H1 (cell line): ENCODE measurements at regions not wholly inside any gene's neighbourhood (a gene's known extent, or its start where the extent isn't known, plus 50 kb on each side); places are given as distances from the start of the nearest gene placed in this dataset.

ENCODE experiments used
- CTCF ChIA-PET: fragments of 300-600 bp; sonication (Branson Sonifier 250); formaldehyde crosslinking; loops from one replicate; lab custom pipeline; 2021; ENCODE audit not compliant: partially characterized antibody; lab: Charles Lee
- POLR2A ChIA-PET: fragments of 300-600 bp; sonication (Branson Sonifier 250); formaldehyde crosslinking; loops from one replicate; lab custom pipeline; 2021; ENCODE audit warnings: inconsistent platforms; ENCODE audit not compliant: partially characterized antibody; lab: Charles Lee
- DNase-seq, 2 experiments: peaks; one replicate each; pipeline versions ENCODE4 v3.0.0 to v3.0.0-alpha.2; 2010 to 2022; ENCODE audit warnings: low spot score in 2 of 2, low read depth in 1 of 2, mixed read lengths in 1 of 2
- FAIRE-seq: peaks from 2 replicates; lab custom pipeline; 2011; peaks lifted over from hg19 to GRCh38; lab: Jason Lieb, UNC
- H2AFZ ChIP-seq: 2 replicates; pipeline ENCODE4 v1.8.1; 2012; ENCODE audit warnings: low read length, inconsistent platforms
- H2AK5ac ChIP-seq: 2 replicates; pipeline ENCODE4 v1.6.1; 2013; ENCODE audit warnings: low read depth, low read length
- H2BK120ac ChIP-seq: replicated peaks from 2 replicates; pipeline ENCODE3; 2013; ENCODE audit warnings: low read depth, low read length, inconsistent platforms
- H2BK12ac ChIP-seq: 2 replicates; pipeline ENCODE4 v1.6.1; 2013; ENCODE audit warnings: low read depth, low read length
- H2BK15ac ChIP-seq: 2 replicates; pipeline ENCODE4 v1.6.1; 2013; ENCODE audit warnings: low read length
- H2BK20ac ChIP-seq: 2 replicates; pipeline ENCODE4 v1.6.1; 2013; ENCODE audit warnings: low read length
- H2BK5ac ChIP-seq: 2 replicates; pipeline ENCODE4 v1.6.1; 2013; ENCODE audit warnings: low read depth, low read length
- H3K14ac ChIP-seq: 2 replicates; pipeline ENCODE4 v1.6.1; 2013; ENCODE audit warnings: inconsistent platforms; ENCODE audit not compliant: insufficient read length
- H3K18ac ChIP-seq: 2 replicates; pipeline ENCODE4 v1.6.1; 2013; ENCODE audit warnings: low read length; ENCODE audit errors: extremely low read depth
- H3K23ac ChIP-seq: 2 replicates; pipeline ENCODE4 v1.6.1; 2013; ENCODE audit warnings: inconsistent platforms; ENCODE audit not compliant: insufficient read length
- H3K23me2 ChIP-seq: 2 replicates; pipeline ENCODE4 v1.6.1; 2013; ENCODE audit warnings: low read depth, low read length
- H3K27ac ChIP-seq: 2 replicates; pipeline ENCODE4 v1.6.1; 2011; ENCODE audit warnings: low read depth, low read length, inconsistent platforms
- H3K27me3 ChIP-seq, 4 experiments: replicated peaks in 1 of 4; 1 replicate in 1 of 4; 2 replicates in 3 of 4; pipeline versions ENCODE4 v1.6.1 to v1.8.1; 2011 to 2013; ENCODE audit warnings: low read length in 3 of 4, mild to moderate bottlenecking in 3 of 4, inconsistent platforms in 2 of 4, mixed read lengths in 2 of 4, moderate library complexity in 1 of 4; ENCODE audit not compliant: control insufficient read depth in 3 of 4, insufficient read depth in 3 of 4; ENCODE audit errors: extremely low read depth in 1 of 4
- H3K36me3 ChIP-seq, 4 experiments: 2 replicates each; pipeline versions ENCODE4 v1.6.1 to v1.8.1; 2011 to 2013; ENCODE audit warnings: mild to moderate bottlenecking in 4 of 4, low read length in 3 of 4, moderate library complexity in 2 of 4, control low read depth in 1 of 4, inconsistent platforms in 1 of 4; ENCODE audit not compliant: insufficient read depth in 4 of 4, control insufficient read depth in 2 of 4
- H3K4ac ChIP-seq: replicated peaks from 2 replicates; pipeline ENCODE3; 2013; ENCODE audit warnings: low read length, low read depth, mixed read lengths, inconsistent platforms; ENCODE audit not compliant: insufficient read length
- H3K4me1 ChIP-seq, 4 experiments: replicated peaks in 1 of 4; 1 replicate in 1 of 4; 2 replicates in 3 of 4; pipeline versions ENCODE4 v1.6.1 to v1.8.1; 2011 to 2013; ENCODE audit warnings: low read length in 3 of 4, inconsistent platforms in 2 of 4, mixed read lengths in 1 of 4; ENCODE audit not compliant: insufficient read depth in 4 of 4, control insufficient read depth in 3 of 4
- H3K4me2 ChIP-seq, 2 experiments: 2 replicates each; pipeline versions ENCODE4 v1.6.1 to v1.8.1; 2011 to 2013; ENCODE audit warnings: low read depth in 2 of 2, low read length in 2 of 2, control low read depth in 1 of 2, inconsistent platforms in 1 of 2, mild to moderate bottlenecking in 1 of 2; ENCODE audit not compliant: insufficient read depth in 1 of 2
- H3K4me3 ChIP-seq, 4 experiments: fragments of 200-600, 300-600 bp in 1 of 4; sonication (generic), shearing (Covaris generic), sonication (Bioruptor Twin) in 1 of 4; 2 replicates each; pipeline versions ENCODE4 v1.5.1 to v1.8.1; 2011 to 2016; ENCODE audit warnings: low read length in 4 of 4, low read depth in 3 of 4, control low read depth in 2 of 4, inconsistent platforms in 2 of 4, mild to moderate bottlenecking in 2 of 4, mixed read lengths in 1 of 4, moderate library complexity in 1 of 4; ENCODE audit not compliant: insufficient read depth in 2 of 4; ENCODE audit errors: extremely low read depth in 1 of 4
- H3K56ac ChIP-seq: replicated peaks from 2 replicates; pipeline ENCODE3; 2013; ENCODE audit warnings: low read depth, mild to moderate bottlenecking, mixed read lengths, low read length, inconsistent platforms; ENCODE audit not compliant: insufficient read length
- H3K79me1 ChIP-seq: 2 replicates; pipeline ENCODE4 v1.6.1; 2013; ENCODE audit warnings: low read depth, low read length, control low read depth
- H3K79me2 ChIP-seq, 2 experiments: 2 replicates each; pipeline versions ENCODE4 v1.6.1 to v1.8.1; 2012 to 2013; ENCODE audit warnings: low read length in 2 of 2, mild to moderate bottlenecking in 2 of 2, inconsistent platforms in 1 of 2; ENCODE audit not compliant: insufficient read depth in 2 of 2, control insufficient read depth in 1 of 2
- H3K9ac ChIP-seq, 4 experiments: replicated peaks in 1 of 4; 1 replicate in 1 of 4; 2 replicates in 3 of 4; pipeline versions ENCODE4 v1.6.1 to v1.8.1; 2011 to 2013; ENCODE audit warnings: low read depth in 3 of 4, low read length in 3 of 4, control low read depth in 2 of 4, mild to moderate bottlenecking in 2 of 4, moderate library complexity in 2 of 4, inconsistent platforms in 1 of 4; ENCODE audit errors: extremely low read depth in 1 of 4
- H3K9me3 ChIP-seq, 2 experiments: 2 replicates each; pipeline versions ENCODE4 v1.6.1 to v1.8.1; 2012 to 2013; ENCODE audit warnings: mild to moderate bottlenecking in 2 of 2, moderate library complexity in 2 of 2, control low read depth in 1 of 2, inconsistent platforms in 1 of 2, low read depth in 1 of 2, low read length in 1 of 2, mixed read lengths in 1 of 2; ENCODE audit not compliant: insufficient read depth in 2 of 2
- H4K20me1 ChIP-seq, 2 experiments: replicated peaks in 1 of 2; 2 replicates each; pipeline versions ENCODE3 to v1.8.1; 2011 to 2013; ENCODE audit warnings: inconsistent platforms in 2 of 2, low read length in 2 of 2, mild to moderate bottlenecking in 1 of 2; ENCODE audit not compliant: insufficient read depth in 2 of 2, control insufficient read depth in 1 of 2
- H4K5ac ChIP-seq: 2 replicates; pipeline ENCODE4 v1.6.1; 2013; ENCODE audit warnings: low read length, low read depth, mixed read lengths, inconsistent platforms; ENCODE audit not compliant: insufficient read length
- H4K8ac ChIP-seq: 2 replicates; pipeline ENCODE4 v1.8.0; 2013; ENCODE audit warnings: mild to moderate bottlenecking, moderate library complexity, low read length, inconsistent platforms; ENCODE audit not compliant: insufficient read depth; ENCODE audit errors: extremely low read depth
- H4K91ac ChIP-seq: replicated peaks from 2 replicates; pipeline ENCODE3; 2013; ENCODE audit warnings: low read length, mixed read lengths, inconsistent platforms; ENCODE audit not compliant: insufficient read length
- CTBP2 ChIP-seq: IDR thresholded peaks from 2 replicates; pipeline ENCODE4 v1.7.0; 2011; ENCODE audit warnings: borderline replicate concordance, mild to moderate bottlenecking, moderate library complexity, mixed read lengths, low read length; ENCODE audit not compliant: insufficient read depth, insufficient read length
- GTF2F1 ChIP-seq: IDR thresholded peaks from 2 replicates; pipeline ENCODE4 v1.6.1; 2012; ENCODE audit warnings: low read depth, low read length, improper control_type of control experiment, borderline replicate concordance
- JUN ChIP-seq: IDR thresholded peaks from 2 replicates; pipeline ENCODE4 v1.6.1; 2011; ENCODE audit warnings: low read depth, mild to moderate bottlenecking, improper control_type of control experiment, low read length
- KDM5A ChIP-seq: fragments of 200-600 bp; IDR thresholded peaks from 2 replicates; pipeline ENCODE4 v1.7.1; 2012; ENCODE audit warnings: mild to moderate bottlenecking, low read length, inconsistent platforms, mixed read lengths
- MAFK ChIP-seq: IDR thresholded peaks from 2 replicates; pipeline ENCODE4 v1.6.1; 2012; ENCODE audit warnings: low read depth, mild to moderate bottlenecking, improper control_type of control experiment, low read length
- NANOG ChIP-seq: IDR thresholded peaks from 2 replicates; pipeline ENCODE4 v1.6.1; 2011; ENCODE audit warnings: low read length, low read depth, mild to moderate bottlenecking, inconsistent platforms; ENCODE audit not compliant: insufficient read depth, poor library complexity, severe bottlenecking
- PHF8 ChIP-seq: fragments of 200-600 bp; sonication (generic); conservative IDR thresholded peaks from 2 replicates; pipeline ENCODE4 v1.7.1; 2012; ENCODE audit warnings: low read depth, mild to moderate bottlenecking, inconsistent platforms, low read length, moderate library complexity
- RAD21 ChIP-seq, 2 experiments: IDR thresholded peaks in 1 of 2; conservative IDR thresholded peaks in 1 of 2; 2 replicates each; pipeline ENCODE4 v1.6.1; 2011; ENCODE audit warnings: low read depth in 2 of 2, low read length in 2 of 2, improper control_type of control experiment in 1 of 2, inconsistent platforms in 1 of 2, mild to moderate bottlenecking in 1 of 2, moderate library complexity in 1 of 2
- SP1 ChIP-seq: IDR thresholded peaks from 2 replicates; pipeline ENCODE4 v1.6.1; 2011; ENCODE audit warnings: low read depth, low read length
- SP2 ChIP-seq: IDR thresholded peaks from 2 replicates; pipeline ENCODE4 v1.6.1; 2012; ENCODE audit warnings: mild to moderate bottlenecking, low read length, inconsistent platforms
- SP4 ChIP-seq: IDR thresholded peaks from 2 replicates; pipeline ENCODE4 v1.6.1; 2012; ENCODE audit warnings: low read length, inconsistent platforms
- USF2 ChIP-seq: IDR thresholded peaks from 2 replicates; pipeline ENCODE4 v1.6.1; 2011; ENCODE audit warnings: low read length, improper control_type of control experiment
- WGBS, 2 experiments: shearing (Covaris generic) in 1 of 2; methylation state at CpG; one replicate each; pipeline versions ENCODE4 v1.1.6 to v1.1.7; 2013 to 2015; ENCODE audit warnings: low lambda C conversion rate in 2 of 2, mixed read lengths in 2 of 2, inconsistent platforms in 1 of 2, low coverage in 1 of 2, missing lambda C conversion rate in 1 of 2; ENCODE audit not compliant: insufficient replicate concordance in 2 of 2, insufficient coverage in 1 of 2, insufficient read length in 1 of 2; ENCODE audit errors: extremely low coverage in 1 of 2, missing lambda C conversion rate in 1 of 2; 5-methylcytosine and 5-hydroxymethylcytosine counted together

GRCh38 chr15:37485056-37485455 lies 384.7 kb upstream of the MEIS2 start:
- Histone ChIP-seq H3K4ac (no peak overlapping the region), H3K79me1 (no peaks in the 10 kb centered on the region), H3K27me3 (no peaks in the 10 kb centered on the region), H2BK12ac (no peak overlapping the region), H3K79me2 (no peaks in the 10 kb centered on the region), H4K20me1 (no peaks in the 10 kb centered on the region), H3K27ac (no peak overlapping the region), H3K14ac (no peak overlapping the region), H2AK5ac (no peak overlapping the region), H3K23me2 (peaks cover 2% of the 10 kb centered on the region; the same call in 1 of the 2 replicates), H3K18ac (no peak overlapping the region), H3K56ac (no peak overlapping the region), H3K9ac (no peak overlapping the region), H3K23ac (no peak overlapping the region), H3K4me2 (no peak overlapping the region), H3K36me3 (no peaks in the 10 kb centered on the region), H4K8ac (no peak overlapping the region), H2BK120ac (no peak overlapping the region), H2BK5ac (no peak overlapping the region), H4K5ac (no peak overlapping the region), H2BK15ac (no peak overlapping the region), H2AFZ (no peak overlapping the region), H4K91ac (no peak overlapping the region), H2BK20ac (no peak overlapping the region), H3K9me3 (0 out of 4 replicates have a peak, but pooled peaks cover 0 to 6% of the 10 kb centered on the region in 2 experiments), H3K4me1 (no peaks in the 10 kb centered on the region), H3K4me3 (no peak overlapping the region)
- FAIRE-seq, result no peak
- 86% methylated on average over 4 of the region's 4 CpGs; no CpG with 5 or more reads in 1 of the 2 experiments for WGBS, 2 experiments
- ChIA-PET CTCF (no interaction called here), POLR2A (no interaction called here)
- no peak for DNase-seq
- TF ChIP-seq GTF2F1 (no peak), SP1 (no peak), MAFK (no peak), CTBP2 (no peak), SP2 (no peak), PHF8 (no peak), JUN (no peak), KDM5A (no peak), SP4 (no peak), NANOG (no peak), RAD21 (IDR thresholded peaks at IDR 0.05 in 1 of 2, conservative IDR thresholded peaks at IDR 0.05 in 1 of 2; ENCODE audit: low read depth in 2 of 2, low read length in 2 of 2) (no peak), USF2 (no peak)
